ENCODE measurements at regions not wholly inside any gene's neighbourhood (a gene's known extent, or its start where the extent isn't known, plus 50 kb on each side); places are given as distances from the start of the nearest gene placed in this dataset.

GRCh38 chr5:73265641-73266040 is 92.6 kb downstream of the TMEM174 start:
- H3K27ac ChIP-seq, result no peak overlapping the region
- H3K4me1 ChIP-seq, result no peaks in the 10 kb centered on the region
- H3K27me3 ChIP-seq, result peaks cover 6 to 17% (median 6%) of the 10 kb centered on the region in 3 donors
- no peaks in the 10 kb centered on the region for H3K9me3 ChIP-seq
- DNase-seq, result no peak
- in situ Hi-C loops (cut with MboI; ENCODE audit: low sequenced_read_pairs in 4 of 4), result no loop called here
- intact Hi-C loops (cut with DNase I; ENCODE audit: low total_unique reads), result no loop called here
- no peak for ATAC-seq
- H3K36me3 ChIP-seq, result no peaks in the 10 kb centered on the region
- TF ChIP-seq POLR2A (IDR thresholded peaks at IDR 0.05) (no peak), CTCF (IDR thresholded peaks at IDR 0.05 in 4 of 5, conservative IDR thresholded peaks at IDR 0.05 in 1 of 5) (no peak)
- H3K4me3 ChIP-seq, result no peak overlapping the region

- in situ Hi-C loops (cut with MboI; ENCODE audit: low sequenced_read_pairs in 4 of 4), result no loop called here
- Histone ChIP-seq H3K4me1 (no peaks in the 10 kb centered on the region), H3K27ac (no peak overlapping the region), H3K9me3 (no peaks in the 10 kb centered on the region), H3K36me3 (no peaks in the 10 kb centered on the region), H3K27me3 (peaks cover 0 to 15% (median 2%) of the 10 kb centered on the region in 3 donors), H3K4me3 (no peak overlapping the region)
- ATAC-seq (no peak), DNase-seq (no peak)
- TF ChIP-seq CTCF (IDR thresholded peaks at IDR 0.05 in 4 of 5, conservative IDR thresholded peaks at IDR 0.05 in 1 of 5) (no peak), POLR2A (IDR thresholded peaks at IDR 0.05) (no peak)
- intact Hi-C loops (cut with DNase I; ENCODE audit: low total_unique reads), result no loop called here
Observed at GRCh38 chr5:73264631-73265030, 91.6 kb downstream of the TMEM174 start.

- Histone ChIP-seq H3K27me3 (peaks cover 0 to 8% (median 0%) of the 10 kb centered on the region in 3 donors), H3K9me3 (no peaks in the 10 kb centered on the region), H3K27ac (no peak overlapping the region), H3K4me1 (no peaks in the 10 kb centered on the region), H3K36me3 (no peaks in the 10 kb centered on the region), H3K4me3 (no peak overlapping the region)
- ATAC-seq (no peak), DNase-seq (no peak)
- in situ Hi-C loops (cut with MboI; ENCODE audit: low sequenced_read_pairs in 4 of 4), result no loop called here
- TF ChIP-seq CTCF (IDR thresholded peaks at IDR 0.05 in 4 of 5, conservative IDR thresholded peaks at IDR 0.05 in 1 of 5) (no peak), POLR2A (IDR thresholded peaks at IDR 0.05) (no peak)
- intact Hi-C loops (cut with DNase I; ENCODE audit: low total_unique reads), result no loop called here
Observed at GRCh38 chr5:73263001-73263710, 90.2 kb downstream of the TMEM174 start.

- H3K4me3 ChIP-seq, result no peak overlapping the region
- DNase-seq (no peak), ATAC-seq (no peak)
- TF ChIP-seq POLR2A (IDR thresholded peaks at IDR 0.05) (no peak), CTCF (IDR thresholded peaks at IDR 0.05 in 4 of 5, conservative IDR thresholded peaks at IDR 0.05 in 1 of 5) (no peak)
- no peak overlapping the region for H3K27ac ChIP-seq
- in situ Hi-C loops (cut with MboI; ENCODE audit: low sequenced_read_pairs in 4 of 4) (no loop called here), intact Hi-C loops (cut with DNase I; ENCODE audit: low total_unique reads) (no loop called here)
- no peaks in the 10 kb centered on the region for H3K4me1 ChIP-seq
- H3K36me3 ChIP-seq, result no peaks in the 10 kb centered on the region
- H3K9me3 ChIP-seq, result no peaks in the 10 kb centered on the region
- peaks cover 0 to 5% (median 2%) of the 10 kb centered on the region in 3 donors for H3K27me3 ChIP-seq
Observed at GRCh38 chr5:73256862-73257261, 83.9 kb downstream of the TMEM174 start.

- peaks cover 0 to 5% (median 2%) of the 10 kb centered on the region in 3 donors for H3K27me3 ChIP-seq
- no peak for ATAC-seq
Observed at GRCh38 chr5:73256462-73256861, 83.5 kb downstream of the TMEM174 start.

More at GRCh38 chr5:73256462-73256861, 83.5 kb downstream of the TMEM174 start:
- Histone ChIP-seq H3K36me3 (no peaks in the 10 kb centered on the region), H3K4me3 (no peak overlapping the region), H3K9me3 (no peaks in the 10 kb centered on the region), H3K27ac (no peak overlapping the region), H3K4me1 (no peaks in the 10 kb centered on the region)
- no peak for DNase-seq
- in situ Hi-C loops (cut with MboI; ENCODE audit: low sequenced_read_pairs in 4 of 4) (no loop called here), intact Hi-C loops (cut with DNase I; ENCODE audit: low total_unique reads) (no loop called here)
- TF ChIP-seq POLR2A (IDR thresholded peaks at IDR 0.05) (no peak), CTCF (IDR thresholded peaks at IDR 0.05 in 4 of 5, conservative IDR thresholded peaks at IDR 0.05 in 1 of 5) (no peak)

Measured in gastrocnemius medialis (tissue), 4 donors.